HG03045 (cell line): ENCODE measurements at regions not wholly inside any gene's neighbourhood (a gene's known extent, or its start where the extent isn't known, plus 50 kb on each side); places are given as distances from the start of the nearest gene placed in this dataset.
"Not testable (repeated sequence)": the region's sequence is repeated elsewhere in the genome, so short reads cannot be mapped to it uniquely, and the experiment has no call there.

Experiments
- ATAC-seq: cut with Tn5 transposase; IDR thresholded peaks from one replicate; pipeline ENCODE4 v1.9.1; 2021; ENCODE audit warnings: mild to moderate bottlenecking, moderate library complexity; ENCODE audit not compliant: unreplicated experiment

DNA sequence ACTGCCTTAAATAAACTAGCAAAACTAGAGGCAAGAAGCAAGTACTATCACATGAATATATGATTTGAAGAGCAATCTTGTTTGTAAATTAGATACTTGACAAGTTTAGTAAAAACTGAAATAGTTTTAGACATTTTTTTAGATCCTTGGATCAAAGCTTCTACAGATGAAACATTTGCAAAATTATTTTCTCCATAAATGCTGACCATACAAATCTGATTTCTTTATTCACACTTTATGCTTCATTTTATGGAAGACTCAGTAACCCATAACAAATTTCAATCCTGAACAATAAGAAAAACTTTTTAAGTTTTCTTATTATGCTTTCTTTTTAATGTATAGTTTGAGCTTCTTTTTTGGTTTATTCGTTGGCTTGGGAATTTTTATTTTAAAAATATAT is 750.2 kb upstream of the SLITRK5 start:
- no peak for ATAC-seq

DNA sequence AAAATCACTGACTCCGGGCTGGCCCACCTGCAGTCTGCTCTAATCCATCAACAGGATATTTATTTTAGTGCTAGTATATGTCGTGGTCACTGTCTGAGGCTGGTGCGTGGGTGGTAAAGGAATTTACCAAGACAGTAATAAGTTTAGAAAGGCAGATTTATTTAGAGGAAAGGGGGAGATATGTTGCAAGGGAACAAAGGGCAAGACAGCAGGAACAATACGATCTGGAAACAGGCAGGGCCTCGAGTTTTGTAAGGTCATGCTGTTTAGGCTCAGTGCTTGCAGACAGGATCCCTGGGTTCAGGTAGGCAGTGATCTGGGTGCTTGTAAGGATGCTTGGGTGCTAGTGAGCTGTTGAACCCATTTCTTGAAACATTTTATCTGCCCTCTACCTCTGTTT is 748.2 kb upstream of the SLITRK5 start:
- ATAC-seq = no peak

DNA sequence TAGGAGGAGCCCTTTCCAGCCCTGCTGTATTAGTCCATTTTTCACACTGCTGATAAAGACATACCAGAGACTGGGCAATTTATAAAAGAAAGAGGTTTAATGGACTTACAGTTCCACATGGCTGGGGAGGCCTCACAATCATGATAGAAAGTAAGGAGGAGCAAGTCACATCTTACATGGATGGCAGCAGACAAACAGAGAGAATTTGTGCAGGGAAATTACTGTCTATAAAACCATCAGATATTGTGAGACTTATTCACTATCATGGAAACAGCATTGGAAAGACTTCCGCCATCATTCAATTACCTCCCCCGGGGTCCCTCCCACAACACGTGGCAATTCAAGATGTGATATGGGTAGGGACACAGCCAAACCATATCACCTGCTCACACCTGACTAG is 744.3 kb upstream of the SLITRK5 start:
- ATAC-seq = not testable (repeated sequence)

DNA sequence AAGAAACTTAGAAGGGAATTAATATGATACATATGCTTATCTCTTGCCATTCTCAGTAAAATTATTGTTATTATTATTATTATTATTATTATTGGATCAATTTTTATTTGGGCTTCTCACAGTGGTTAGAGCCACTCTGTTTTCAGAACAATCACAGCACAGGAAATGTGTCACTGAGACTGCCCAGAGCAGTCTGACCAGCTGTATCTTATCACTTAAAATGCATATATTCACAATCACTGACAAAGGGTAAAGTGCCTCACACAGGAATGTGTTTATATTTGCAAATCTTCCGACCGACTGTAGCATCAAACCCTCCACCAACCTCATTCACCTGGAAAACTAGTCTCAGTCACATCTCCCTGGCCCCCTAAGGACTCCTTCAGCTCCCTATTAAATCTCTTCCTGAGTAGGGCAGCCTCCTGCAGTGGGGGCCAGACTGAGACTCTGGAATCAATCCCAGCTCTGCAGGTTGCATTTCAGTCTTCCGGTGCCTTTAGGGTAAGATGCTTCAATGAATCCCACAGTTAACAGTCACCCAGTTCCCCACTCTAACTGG is 738.3 kb upstream of the SLITRK5 start:
- ATAC-seq = no peak

DNA sequence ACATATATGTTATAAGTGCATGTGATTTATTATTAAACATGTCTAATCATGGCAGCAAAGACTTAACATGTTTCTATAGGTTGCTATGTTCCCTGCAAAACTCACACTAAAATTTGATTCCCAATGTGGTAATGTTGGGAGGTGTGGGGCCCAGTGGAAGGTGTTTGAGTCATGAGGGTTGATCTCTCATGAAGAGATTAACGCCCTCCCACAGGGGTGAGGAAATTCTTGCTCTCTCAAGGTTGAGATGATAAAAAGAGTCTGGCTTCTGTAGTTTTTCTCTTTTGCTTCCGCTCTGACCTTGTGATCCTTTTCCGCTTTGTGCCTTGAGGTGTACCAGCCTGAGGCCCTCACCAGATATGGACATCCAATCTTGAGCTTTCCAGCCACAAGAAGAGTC is 737.5 kb upstream of the SLITRK5 start:
- ATAC-seq = no peak

DNA sequence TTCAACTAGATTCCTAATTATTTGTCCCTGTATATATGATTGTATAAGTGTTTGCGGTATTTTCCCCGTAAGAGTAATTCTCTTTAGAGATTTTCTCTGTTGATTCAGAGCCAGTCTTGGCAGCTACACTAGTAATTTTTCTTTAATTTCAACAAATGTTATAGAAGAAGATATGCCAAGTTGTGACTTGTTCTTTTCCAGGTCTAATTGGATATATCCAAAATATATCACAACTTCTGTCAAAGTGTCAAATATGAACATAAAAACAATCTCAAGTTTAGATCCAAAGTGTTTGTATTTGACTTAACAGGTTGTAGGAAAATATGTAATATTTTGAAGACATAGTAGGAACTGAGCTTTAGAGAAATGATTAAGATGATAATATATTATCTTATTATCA is 733.9 kb upstream of the SLITRK5 start:
- ATAC-seq = no peak

DNA sequence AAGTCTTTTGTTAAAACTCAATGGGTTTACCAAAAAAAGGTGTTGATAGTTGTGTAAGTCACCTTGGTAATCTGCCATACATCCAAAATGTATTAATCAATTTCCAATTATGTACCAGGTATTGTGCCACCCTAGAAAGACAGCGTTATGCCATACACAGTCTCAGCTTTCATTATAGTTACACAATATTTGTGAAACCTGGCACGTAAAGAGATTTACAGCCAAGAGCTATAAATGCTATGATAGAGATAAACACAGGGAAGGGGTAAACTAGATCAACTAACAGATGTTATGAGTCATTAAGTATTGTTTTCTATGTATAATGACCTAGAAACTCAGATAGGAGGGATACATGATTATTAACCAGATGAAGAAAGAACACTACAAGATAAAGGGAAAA is 725.6 kb upstream of the SLITRK5 start:
- no peak for ATAC-seq

DNA sequence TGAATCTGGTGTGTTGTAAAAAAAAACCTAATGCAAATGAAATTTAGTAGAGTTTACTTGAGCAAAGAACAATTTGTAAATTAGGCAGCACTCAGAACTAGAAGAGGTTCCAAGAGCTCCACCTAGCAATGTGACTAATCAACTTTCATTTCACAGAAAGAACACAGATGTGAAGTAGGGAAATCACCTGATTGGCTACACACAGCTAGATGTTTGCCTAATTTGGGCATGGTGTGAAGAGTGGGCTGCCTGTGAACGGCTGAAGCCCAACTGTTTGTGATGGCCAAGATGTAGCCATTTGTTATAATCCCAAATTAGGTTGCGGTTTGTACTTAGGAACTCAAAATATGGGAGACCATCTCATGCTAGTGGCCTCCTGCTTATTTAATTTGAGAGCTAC is 724.4 kb upstream of the SLITRK5 start:
- ATAC-seq = no peak

DNA sequence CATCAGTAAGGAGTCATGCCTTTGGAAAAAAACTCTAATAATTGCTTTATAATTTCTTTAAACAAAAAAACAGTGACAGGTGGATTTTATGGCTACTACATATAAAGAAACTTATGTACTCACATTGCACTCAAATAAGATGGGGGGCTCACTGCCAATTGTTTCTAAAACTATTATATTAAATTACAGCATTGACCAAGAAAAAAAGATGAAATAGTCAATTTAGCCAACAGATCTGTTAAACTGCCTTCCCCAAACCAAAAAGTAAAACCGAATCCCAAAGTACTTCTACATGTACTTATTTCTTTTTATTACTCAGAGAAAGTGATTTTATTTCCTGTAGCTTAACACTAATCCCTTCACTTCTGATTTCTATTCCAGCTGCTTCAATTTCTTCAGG is 716.8 kb upstream of the SLITRK5 start:
- no peak for ATAC-seq

DNA sequence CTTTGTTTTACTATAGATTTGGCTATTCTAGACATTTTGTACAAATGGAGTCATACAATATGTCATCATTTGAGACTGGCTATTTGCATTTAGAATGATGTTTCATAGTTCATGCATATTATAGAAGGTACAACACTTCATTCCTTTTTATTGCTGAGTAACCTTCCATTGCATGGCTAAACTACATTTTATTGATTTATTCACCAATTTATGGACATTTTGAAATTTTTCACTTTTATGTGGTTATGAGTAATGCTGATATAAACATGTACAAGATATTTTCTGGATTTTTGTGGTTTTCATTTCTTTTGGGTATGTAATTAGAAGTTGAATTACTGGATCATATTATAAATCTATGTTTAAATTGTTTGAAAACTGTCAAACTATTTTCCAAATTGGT is 710.3 kb upstream of the SLITRK5 start:
- ATAC-seq = no peak

DNA sequence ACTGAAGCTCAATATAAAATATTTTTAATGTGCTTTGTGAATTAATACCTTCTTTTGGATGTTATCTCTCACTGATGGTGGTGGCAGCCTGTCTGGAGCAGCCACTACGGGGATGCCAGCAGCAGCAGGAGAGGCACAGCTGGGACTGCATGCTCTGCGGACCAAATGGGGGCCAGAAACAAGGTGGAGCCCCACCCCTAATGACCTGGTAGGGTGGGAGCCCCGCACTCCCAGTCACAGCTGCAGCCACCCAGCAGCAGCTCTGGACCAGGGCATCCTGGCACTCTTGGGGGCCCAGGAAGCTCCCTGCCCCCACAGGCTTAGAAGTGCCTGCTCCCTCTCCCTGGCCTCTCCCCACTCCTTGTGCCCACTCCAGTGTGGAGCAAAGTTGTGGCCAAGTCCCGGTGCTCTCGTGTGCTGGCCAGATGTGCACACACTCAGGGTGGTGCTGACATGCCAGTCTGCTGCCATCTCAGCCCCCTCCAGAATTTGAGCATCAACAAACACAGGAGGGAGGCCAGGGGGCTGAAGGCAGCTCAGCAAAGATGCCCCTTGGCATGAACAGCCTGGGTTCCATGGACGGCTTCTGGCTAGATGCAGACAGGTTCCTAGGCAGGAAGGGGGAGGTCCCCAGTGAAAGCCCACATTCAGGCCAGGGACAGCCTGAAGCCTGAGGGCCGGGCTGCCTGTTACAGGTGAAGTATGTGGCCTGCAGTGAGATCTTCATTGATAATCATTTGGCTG is 696.7 kb upstream of the SLITRK5 start:
- ATAC-seq = no peak

DNA sequence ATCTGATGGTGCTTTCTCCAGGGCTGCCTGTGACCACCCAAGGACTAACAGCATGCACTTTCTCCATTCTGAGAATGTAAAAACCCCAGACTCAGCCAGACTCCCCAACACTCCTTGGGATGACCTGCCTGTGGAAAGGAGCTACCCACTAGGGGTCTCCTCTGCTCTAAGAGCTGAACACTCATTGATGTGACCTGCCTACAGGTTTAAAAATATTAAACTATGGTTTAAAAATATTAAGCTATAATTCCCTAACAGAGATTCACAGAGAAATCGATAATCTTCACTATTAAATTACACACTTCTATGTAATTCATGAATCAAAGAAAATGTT is 696.2 kb upstream of the SLITRK5 start:
- ATAC-seq = no peak

DNA sequence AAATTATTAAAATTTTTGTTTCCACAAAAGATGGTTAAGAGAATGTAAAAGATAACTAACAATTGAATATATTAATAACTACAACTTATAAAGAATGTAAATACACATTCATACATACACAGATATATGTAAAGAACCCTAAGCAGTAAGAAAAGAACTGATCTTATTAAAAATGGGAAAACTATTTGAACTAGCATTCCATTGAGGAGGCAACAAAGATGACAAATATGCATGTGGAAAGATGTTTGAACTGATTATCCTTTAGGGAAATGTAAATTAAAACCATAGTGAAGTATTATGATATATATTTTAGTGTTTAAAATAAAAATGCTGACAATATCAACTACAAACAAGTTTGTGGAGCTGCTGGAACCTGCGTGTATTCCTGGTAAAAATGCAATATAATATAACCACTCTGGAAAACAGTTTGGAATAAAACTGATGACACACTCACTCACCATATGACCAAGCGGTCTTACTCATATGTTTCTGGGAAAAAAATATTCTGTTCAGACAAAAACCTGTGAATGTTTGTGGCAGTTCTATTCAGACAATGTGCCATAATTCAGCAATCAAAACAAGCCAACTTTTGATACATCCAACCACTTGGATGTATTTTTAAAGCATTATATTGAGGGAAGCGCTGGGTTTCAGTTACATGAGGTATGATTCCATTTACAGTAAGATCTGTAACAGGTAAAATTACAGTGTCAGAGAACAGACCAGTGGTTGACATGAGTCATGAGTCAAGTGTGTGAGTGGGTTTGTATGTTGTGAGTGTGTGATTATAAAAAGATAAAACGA is 694.4 kb upstream of the SLITRK5 start:
- ATAC-seq = no peak

DNA sequence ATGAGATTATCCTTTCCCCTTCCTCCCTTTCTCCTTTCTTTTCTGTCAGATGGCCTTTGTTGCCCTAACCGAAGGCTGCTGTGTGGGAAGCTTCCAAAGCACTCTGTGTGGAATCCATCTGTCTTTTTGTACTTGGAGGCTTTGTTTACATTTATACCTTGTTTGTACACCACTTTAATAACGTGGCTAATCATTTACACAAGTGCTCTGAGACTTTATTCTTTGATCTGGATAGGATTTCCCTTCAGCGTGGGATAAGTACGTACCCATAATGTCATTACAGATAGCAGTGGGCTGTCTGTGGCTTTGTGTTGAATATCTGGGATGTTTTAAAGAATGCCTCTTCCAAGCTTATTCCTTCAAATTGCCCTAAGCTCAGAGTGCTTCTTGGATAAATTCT is 684.7 kb upstream of the SLITRK5 start:
- ATAC-seq = no peak

DNA sequence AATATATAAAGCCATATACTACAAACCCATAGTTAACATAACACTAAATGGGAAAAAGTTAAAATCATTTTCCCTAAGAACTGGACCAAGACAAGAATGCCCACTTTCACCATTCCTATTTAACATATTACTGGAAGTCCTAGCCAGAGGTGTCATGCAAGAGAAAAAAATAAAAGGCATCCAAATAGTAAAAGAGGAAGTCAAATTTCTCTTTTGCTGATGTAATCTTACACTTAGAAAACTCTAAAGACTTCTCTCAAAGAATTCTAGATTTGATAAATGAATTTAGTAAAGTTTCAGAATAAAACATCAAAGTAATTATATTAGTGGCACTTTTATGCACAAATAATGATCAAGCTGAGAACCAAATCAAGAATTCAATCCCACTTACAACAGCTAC is 678.9 kb upstream of the SLITRK5 start:
- ATAC-seq = no peak

DNA sequence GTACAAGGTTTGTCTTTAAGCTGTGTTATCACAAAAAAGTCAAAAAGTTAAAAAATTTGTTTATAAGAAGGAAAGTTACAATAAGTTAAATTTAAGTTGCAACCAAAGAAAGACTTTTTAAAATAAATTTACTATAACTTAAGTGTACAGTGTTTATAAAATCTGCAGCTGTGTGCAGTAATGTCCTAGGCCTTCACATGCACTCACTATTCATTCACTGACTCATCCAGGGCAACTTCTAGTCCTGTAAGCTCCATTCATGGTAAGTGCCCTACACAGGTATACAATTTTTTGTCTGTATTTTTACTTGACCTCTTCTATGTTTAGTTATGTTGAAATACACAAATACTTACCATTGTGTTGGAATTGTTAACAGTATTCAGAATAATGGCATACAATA is 667.9 kb upstream of the SLITRK5 start:
- no peak for ATAC-seq

DNA sequence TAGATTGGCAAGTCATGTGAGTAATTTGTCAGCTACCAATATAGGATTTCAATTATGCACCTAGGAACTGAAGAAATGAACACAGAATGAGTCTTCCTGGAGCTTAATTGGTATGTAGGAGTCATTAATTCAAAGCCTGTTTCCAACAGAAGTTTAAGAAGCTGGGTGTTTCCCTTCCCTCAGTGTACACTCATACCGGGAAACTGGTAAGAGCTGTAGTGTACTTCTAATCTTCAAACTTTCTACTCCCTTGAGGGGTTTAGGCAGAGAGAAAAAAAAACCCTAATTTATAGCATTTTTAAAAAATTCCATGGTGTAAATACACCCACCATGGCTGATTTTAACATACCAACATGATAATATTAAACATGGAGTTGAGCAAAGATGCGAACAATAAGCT is 665.7 kb upstream of the SLITRK5 start:
- no peak for ATAC-seq

DNA sequence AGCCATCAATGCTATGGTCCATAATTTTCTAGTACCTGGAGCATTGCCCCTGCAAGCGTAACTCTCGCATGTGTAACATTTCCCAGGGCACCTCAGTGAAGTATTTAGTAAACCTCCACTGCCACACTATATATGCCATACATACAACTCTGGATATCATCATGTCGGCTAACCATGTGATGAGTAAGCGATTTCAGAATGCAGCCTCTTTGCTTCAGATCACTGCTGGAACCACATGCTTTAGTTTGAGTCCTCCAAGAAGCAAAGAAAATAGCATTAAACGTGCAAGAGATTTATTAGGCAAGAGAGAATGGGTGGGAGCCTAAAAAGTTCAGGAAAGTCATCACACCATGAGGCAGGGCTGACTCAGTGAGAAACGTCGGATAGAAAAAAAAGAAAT is 635.6 kb upstream of the SLITRK5 start:
- no peak for ATAC-seq

DNA sequence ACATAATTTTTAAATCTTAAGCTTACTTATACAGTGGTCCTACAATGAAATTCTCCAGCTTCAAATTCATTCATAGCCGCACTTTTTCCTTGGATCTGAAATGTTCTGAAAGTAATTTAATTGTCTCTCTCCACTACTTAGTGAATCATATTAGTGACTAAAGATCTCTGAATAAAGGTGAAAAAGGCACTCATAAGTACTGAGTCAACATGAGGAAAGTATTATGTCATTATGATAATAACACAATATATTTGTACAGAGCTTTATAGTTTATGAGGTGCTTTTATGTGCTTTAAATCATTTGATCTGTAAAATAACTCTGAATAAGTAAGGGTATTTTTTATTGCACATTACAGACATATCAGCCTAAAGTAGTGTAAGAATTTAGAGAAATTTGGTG is 628.2 kb upstream of the SLITRK5 start:
- ATAC-seq = no peak

DNA sequence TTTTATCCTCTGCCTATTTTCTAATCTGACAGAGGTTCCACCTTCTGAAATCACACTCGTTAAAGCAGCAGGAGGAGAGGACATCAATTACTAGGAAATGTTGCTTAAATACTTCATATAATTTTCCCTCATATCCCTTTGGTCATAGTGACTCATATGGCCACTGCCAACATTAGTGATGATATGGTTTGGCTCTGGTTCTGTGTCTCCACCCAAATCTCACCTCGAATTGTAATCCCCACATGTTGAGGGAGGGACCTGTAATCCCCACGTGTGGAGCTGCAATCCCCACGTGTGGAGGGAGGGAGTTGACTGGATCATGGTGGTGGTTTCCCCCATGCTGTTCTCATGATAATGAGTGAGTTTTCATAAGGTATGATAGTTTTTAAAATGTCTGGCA is 618.4 kb upstream of the SLITRK5 start:
- ATAC-seq = no peak

DNA sequence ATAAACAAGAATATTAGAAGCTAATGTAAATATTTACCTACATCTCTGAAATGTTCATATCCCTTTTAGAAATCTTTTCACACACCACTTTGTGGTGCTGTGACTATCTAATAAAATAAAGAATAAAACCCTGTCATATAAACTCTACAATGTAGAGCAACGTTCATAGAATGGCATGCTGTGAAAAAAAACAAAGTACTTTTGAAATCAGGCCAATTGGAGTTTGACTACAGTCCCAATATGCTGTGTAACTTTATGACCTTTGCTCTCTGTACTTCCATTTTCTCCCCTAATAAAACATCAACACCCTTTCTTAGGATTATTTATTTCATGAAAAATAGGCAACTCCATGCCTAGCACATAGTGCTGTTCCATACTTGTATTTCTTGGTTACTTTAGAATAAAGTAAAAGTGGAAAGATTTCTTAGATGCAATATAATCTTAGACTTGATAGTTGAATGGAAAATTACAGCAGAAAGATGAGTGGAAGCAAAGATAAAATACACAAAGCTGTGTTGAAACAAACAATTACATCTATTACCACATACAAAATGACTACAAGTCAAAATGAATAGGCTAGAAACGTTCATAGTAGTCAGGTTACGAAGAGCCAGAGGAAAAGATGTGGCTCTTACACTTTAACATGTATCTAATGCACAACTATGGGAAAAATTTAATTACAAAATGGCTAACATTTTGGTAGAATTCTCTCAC is 613.2 kb upstream of the SLITRK5 start:
- ATAC-seq = no peak
